Natural killer cell treated with Interleukin-12 subunit alpha and Interleukin-12 subunit beta and Interleukin-15 and Interleukin-18, amount 100 ng/mL, for 72 hours (primary cell): ENCODE measurements at regions not wholly inside any gene's neighbourhood (a gene's known extent, or its start where the extent isn't known, plus 50 kb on each side); places are given as distances from the start of the nearest gene placed in this dataset.

Experiments
- ATAC-seq, 2 donors: fragments of 150-1000 bp; cut with Tn5 transposase in 1 of 2; sonication (Bioruptor Pico), chemical (Tn5 transposase) in 1 of 2; 2 replicates each; pipeline ENCODE4 v1.10.0; 2021
- DNase-seq: peaks from one replicate; pipeline ENCODE4 v3.0.0; 2022; ENCODE audit warnings: low spot score
- H3K27ac Mint-ChIP-seq, 2 donors: 1 replicate in 1 of 2; 2 replicates in 1 of 2; pipeline ENCODE4 v1.8.0; 2022; ENCODE audit warnings: mixed read lengths in 2 of 2, mild to moderate bottlenecking in 1 of 2, moderate library complexity in 1 of 2
- H3K27me3 Mint-ChIP-seq, 2 donors: 1 replicate in 1 of 2; 2 replicates in 1 of 2; pipeline ENCODE4 v1.8.0; 2022; ENCODE audit warnings: mixed read lengths in 2 of 2
- H3K36me3 Mint-ChIP-seq: one replicate; pipeline ENCODE4 v1.8.0; 2022; ENCODE audit warnings: mixed read lengths
- H3K4me1 Mint-ChIP-seq, 2 donors: 1 replicate in 1 of 2; 2 replicates in 1 of 2; pipeline ENCODE4 v1.8.0; 2022; ENCODE audit warnings: low read depth in 2 of 2, mixed read lengths in 2 of 2, mild to moderate bottlenecking in 1 of 2
- H3K4me3 Mint-ChIP-seq: one replicate; pipeline ENCODE4 v1.8.0; 2022; ENCODE audit warnings: mixed read lengths
- H3K9me3 Mint-ChIP-seq: 2 replicates; pipeline ENCODE4 v1.8.0; 2022; ENCODE audit warnings: mixed read lengths

- Mint-ChIP-seq H3K9me3 (no peaks in the 10 kb centered on the region), H3K27ac (no peak overlapping the region), H3K4me3 (no peak overlapping the region), H3K36me3 (no peaks in the 10 kb centered on the region), H3K4me1 (no peaks in the 10 kb centered on the region), H3K27me3 (peaks cover 0 to 3% of the 10 kb centered on the region in 2 donors)
- DNase-seq = no peak
- ATAC-seq = no peak
These were observed 224.2 kb upstream of the EMCN start for GRCh38 chr4:100742045-100742444.

DNA sequence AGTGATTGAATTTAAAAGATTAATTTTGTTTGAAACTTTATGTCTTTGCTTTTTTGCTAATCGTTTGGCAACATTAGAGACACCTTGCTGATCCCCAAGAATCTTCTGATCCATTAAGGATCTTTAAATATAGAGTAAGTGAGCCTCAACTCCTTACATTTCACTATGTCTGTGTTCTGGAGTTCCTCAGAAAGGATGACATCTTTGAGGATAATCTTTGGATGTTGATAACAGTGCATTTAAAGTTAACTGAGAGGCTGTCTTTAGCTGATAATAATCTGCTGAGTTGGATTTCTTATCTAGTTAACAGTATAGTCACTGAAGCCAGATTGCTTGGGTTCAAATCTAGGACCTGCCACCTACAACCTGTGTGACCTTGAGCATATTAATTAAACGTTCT, 221.6 kb upstream of the EMCN start:
- peaks cover 3% of the 10 kb centered on the region for H3K9me3 Mint-ChIP-seq
- ATAC-seq = no peak
- H3K4me1 Mint-ChIP-seq = no peaks in the 10 kb centered on the region
- H3K4me3 Mint-ChIP-seq = no peak overlapping the region
- no peak overlapping the region for H3K27ac Mint-ChIP-seq
- H3K36me3 Mint-ChIP-seq = no peaks in the 10 kb centered on the region
- H3K27me3 Mint-ChIP-seq = peaks cover 0 to 3% of the 10 kb centered on the region in 2 donors
- DNase-seq = no peak

- ATAC-seq (no peak), DNase-seq (no peak)
- Mint-ChIP-seq H3K4me1 (no peaks in the 10 kb centered on the region), H3K27ac (no peak overlapping the region), H3K9me3 (peaks cover 7% of the 10 kb centered on the region), H3K27me3 (peaks cover 0 to 5% of the 10 kb centered on the region in 2 donors), H3K36me3 (peaks cover 4% of the 10 kb centered on the region), H3K4me3 (no peak overlapping the region)
These were observed 220.7 kb upstream of the EMCN start for GRCh38 chr4:100738196-100739165.

DNA sequence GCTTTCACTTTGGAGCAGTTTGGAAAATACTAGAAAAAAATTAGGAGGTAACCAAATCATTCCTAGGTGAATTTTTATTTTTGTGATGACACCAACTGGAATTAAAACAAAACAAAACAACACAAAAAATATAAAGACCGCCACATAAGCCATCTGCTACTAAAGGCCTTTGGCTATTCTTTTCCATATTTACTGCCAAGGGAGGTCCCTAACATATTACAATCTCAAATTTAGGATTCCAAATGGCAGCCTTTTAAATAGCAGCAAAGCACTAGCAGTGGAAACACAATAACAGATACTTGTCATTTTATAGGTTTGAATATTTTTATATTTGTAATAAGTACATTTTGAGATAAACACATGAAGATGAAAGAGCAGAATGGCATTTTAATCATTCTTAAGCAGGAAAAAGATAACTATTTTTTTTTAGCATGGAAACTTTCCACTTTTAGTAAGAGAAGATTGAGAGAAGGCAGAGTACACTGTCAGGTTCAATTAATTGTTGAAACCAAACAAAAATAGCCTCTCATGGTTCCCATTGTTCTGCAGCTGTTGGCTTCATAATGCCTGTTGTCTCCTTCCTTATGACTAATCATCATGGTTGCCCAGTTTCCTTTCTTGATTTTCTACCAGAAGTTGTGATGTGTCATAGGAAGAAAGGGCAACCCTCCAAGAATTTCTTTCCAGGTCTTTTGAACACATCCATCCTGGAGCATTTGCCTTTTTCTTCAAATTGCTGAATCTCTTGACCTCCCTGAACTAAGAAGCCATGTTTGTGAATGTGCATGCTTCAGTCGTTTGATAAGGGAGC, 219.0 kb upstream of the EMCN start:
- no peaks in the 10 kb centered on the region for H3K4me1 Mint-ChIP-seq
- ATAC-seq (no peak), DNase-seq (no peak)

GRCh38 chr4:100728861-100729260, 211.0 kb upstream of the EMCN start:
- Mint-ChIP-seq H3K4me3 (no peak overlapping the region), H3K27me3 (peaks cover 0 to 2% of the 10 kb centered on the region in 2 donors), H3K9me3 (peaks cover 5% of the 10 kb centered on the region), H3K36me3 (peaks cover 6% of the 10 kb centered on the region), H3K27ac (no peak overlapping the region), H3K4me1 (no peaks in the 10 kb centered on the region)
- ATAC-seq = no peak
- no peak for DNase-seq

More for the DNA sequence above, 219.0 kb upstream of the EMCN start:
- H3K36me3 Mint-ChIP-seq = peaks cover 6% of the 10 kb centered on the region
- peaks cover 0 to 5% of the 10 kb centered on the region in 2 donors for H3K27me3 Mint-ChIP-seq
- H3K27ac Mint-ChIP-seq = no peak overlapping the region
- H3K4me3 Mint-ChIP-seq = no peak overlapping the region
- peaks cover 9% of the 10 kb centered on the region for H3K9me3 Mint-ChIP-seq

DNA sequence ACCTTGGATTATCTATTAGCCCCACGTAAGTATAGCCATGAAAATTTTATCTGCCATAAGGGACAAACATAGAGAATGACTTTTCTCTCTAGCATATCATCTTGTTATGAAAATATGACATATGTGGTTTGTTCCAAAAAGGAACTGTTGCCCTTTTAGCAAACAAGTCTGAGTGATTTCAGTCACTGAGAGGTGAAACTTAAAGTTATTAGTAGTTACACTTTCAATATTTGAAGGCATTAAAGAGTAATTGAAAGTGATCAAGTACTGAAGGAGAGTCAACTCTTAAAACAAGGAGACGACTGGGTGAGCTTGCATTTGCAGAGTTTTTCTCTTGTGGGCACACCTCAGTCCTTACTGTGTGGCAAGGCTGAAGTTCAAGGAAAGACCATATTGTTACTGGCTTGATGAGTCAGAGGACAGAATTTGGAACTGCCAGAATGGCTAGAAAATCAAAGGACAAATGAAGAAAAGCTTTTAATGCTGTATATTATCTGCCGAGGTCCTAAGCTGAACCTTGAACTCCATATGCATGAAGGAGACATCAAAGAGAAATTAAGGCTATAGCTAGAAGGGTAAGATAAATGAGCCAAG, 205.1 kb upstream of the EMCN start:
- Mint-ChIP-seq H3K4me3 (no peak overlapping the region), H3K9me3 (peaks cover 4% of the 10 kb centered on the region), H3K27me3 (peaks cover 2 to 7% of the 10 kb centered on the region in 2 donors), H3K36me3 (peaks cover 4% of the 10 kb centered on the region), H3K27ac (no peak overlapping the region), H3K4me1 (no peaks in the 10 kb centered on the region)
- no peak for DNase-seq
- no peak for ATAC-seq

DNA sequence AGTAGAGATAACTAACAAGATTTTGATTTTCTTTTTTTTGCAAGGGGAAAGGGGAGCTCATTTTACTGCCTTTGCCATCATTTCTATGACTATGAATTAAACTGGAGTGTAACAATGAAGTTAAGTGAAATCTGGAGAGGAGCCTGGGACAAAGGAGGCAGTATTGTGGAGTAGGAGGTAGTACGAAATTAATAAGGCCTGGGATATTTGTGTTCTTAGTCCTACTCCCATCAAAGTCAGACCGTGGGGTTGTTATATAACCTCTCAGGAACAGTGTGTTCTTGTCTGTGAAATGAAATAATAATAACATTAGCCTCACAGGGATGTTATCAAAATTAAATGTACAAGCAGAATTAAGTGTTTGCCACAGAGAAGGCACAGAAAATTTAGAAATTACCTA, 204.3 kb upstream of the EMCN start:
- no peaks in the 10 kb centered on the region for H3K4me1 Mint-ChIP-seq
- peaks cover 4% of the 10 kb centered on the region for H3K9me3 Mint-ChIP-seq
- H3K27ac Mint-ChIP-seq = no peak overlapping the region
- H3K36me3 Mint-ChIP-seq = peaks cover 4% of the 10 kb centered on the region
- peaks cover 2 to 7% of the 10 kb centered on the region in 2 donors for H3K27me3 Mint-ChIP-seq
- ATAC-seq (no peak), DNase-seq (no peak)
- H3K4me3 Mint-ChIP-seq = no peak overlapping the region

DNA sequence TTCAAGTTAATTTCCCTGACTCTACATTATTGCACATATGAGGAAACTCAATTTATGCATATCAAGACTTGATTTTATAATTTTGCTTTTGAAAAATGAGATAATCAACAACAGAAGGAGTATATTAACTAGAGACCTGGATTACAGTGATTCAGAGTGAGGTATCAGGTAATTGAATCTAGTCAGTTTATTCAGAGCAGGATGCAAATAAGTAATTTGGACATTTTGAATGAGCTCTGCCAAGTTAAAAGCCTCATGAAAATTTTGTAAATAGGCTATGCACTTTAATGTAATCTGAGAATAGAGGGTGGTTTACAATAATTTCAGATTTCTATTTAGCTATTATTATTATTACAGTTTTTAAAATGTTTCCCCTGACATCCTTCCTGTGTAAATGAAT, 203.7 kb upstream of the EMCN start:
- peaks cover 4% of the 10 kb centered on the region for H3K36me3 Mint-ChIP-seq
- H3K27me3 Mint-ChIP-seq = peaks cover 2 to 7% of the 10 kb centered on the region in 2 donors
- ATAC-seq = no peak

GRCh38 chr4:100721077-100721476, 203.3 kb upstream of the EMCN start:
- peaks cover 4% of the 10 kb centered on the region for H3K36me3 Mint-ChIP-seq
- H3K9me3 Mint-ChIP-seq = peaks cover 4% of the 10 kb centered on the region
- no peak overlapping the region for H3K4me3 Mint-ChIP-seq
- peaks cover 2 to 7% of the 10 kb centered on the region in 2 donors for H3K27me3 Mint-ChIP-seq
- DNase-seq = no peak
- H3K27ac Mint-ChIP-seq = no peak overlapping the region
- ATAC-seq = no peak
- no peaks in the 10 kb centered on the region for H3K4me1 Mint-ChIP-seq

More for the DNA sequence above, 203.7 kb upstream of the EMCN start:
- no peak for DNase-seq
- Mint-ChIP-seq H3K9me3 (peaks cover 4% of the 10 kb centered on the region), H3K27ac (no peak overlapping the region), H3K4me1 (no peaks in the 10 kb centered on the region), H3K4me3 (no peak overlapping the region)

DNA sequence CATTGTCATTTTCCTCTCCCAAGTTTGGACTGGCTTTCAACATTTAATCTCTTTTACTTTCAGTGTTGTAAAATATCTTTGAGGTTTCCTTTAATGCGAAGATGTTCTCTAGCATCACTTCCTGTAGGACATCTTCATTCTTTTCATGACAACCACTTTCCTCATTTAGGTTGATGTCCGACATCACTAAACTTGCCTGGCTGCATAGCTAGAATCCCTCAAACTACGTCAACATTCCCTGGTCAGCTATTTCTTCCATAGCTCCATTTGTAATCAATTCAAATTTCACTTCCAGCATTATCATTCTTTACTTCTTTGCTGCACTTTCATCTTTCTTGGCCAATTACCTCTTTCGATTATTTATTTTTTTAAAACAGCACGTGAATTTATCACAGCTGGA, 198.6 kb upstream of the EMCN start:
- Mint-ChIP-seq H3K36me3 (no peaks in the 10 kb centered on the region), H3K27ac (no peak overlapping the region), H3K9me3 (no peaks in the 10 kb centered on the region), H3K4me3 (no peak overlapping the region), H3K4me1 (no peaks in the 10 kb centered on the region), H3K27me3 (no peaks in the 10 kb centered on the region)
- no peak for DNase-seq
- no peak for ATAC-seq

GRCh38 chr4:100708776-100709175, 191.0 kb upstream of the EMCN start:
- no peak for ATAC-seq
- H3K36me3 Mint-ChIP-seq = no peaks in the 10 kb centered on the region
- DNase-seq = no peak
- no peak overlapping the region for H3K4me3 Mint-ChIP-seq
- H3K4me1 Mint-ChIP-seq = no peaks in the 10 kb centered on the region
- H3K27ac Mint-ChIP-seq = no peak overlapping the region
- no peaks in the 10 kb centered on the region for H3K9me3 Mint-ChIP-seq
- H3K27me3 Mint-ChIP-seq = no peaks in the 10 kb centered on the region

DNA sequence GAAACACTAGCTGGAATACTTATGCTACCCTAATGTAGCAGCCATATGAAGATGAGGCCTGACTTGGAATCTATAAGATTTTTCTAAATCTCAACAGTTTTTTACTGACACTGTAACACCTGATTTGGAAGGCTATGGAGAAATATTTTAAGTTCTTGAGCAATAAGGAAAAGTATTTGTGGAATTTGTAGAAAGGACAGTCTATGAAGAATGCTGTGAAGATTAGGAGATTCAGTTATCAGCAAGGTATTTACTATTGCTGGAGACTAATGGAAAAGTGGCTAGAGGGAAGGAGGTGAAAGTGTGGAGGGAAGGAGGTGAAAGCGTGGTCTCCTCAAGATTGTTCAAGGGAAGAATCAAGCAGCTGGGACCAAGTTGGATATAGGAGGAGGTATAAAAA, 190.0 kb upstream of the EMCN start:
- Mint-ChIP-seq H3K27me3 (no peaks in the 10 kb centered on the region), H3K27ac (no peak overlapping the region), H3K4me1 (no peaks in the 10 kb centered on the region), H3K4me3 (no peak overlapping the region), H3K36me3 (no peaks in the 10 kb centered on the region), H3K9me3 (no peaks in the 10 kb centered on the region)
- ATAC-seq (no peak), DNase-seq (no peak)

DNA sequence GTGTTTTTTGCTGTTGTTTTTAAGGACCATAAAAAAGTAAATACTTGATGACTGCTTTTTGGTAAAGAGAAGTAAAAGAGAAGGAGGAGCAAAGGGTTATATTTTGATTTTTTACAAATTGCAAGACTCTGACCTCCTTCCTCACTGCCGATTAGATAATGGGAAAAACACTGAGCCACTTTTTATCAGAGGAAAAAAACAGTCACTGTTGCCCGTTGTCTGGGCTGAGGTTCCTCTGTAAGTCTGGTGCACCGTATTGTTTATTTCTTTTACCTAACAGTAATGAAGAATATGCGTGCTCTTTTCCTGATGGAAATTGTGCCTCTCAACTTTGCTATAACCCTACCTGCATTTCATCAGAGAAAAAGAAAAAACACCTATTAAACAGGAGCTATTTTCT, 178.7 kb upstream of the EMCN start:
- ATAC-seq (no peak), DNase-seq (no peak)
- Mint-ChIP-seq H3K4me3 (no peak overlapping the region), H3K4me1 (no peaks in the 10 kb centered on the region), H3K36me3 (no peaks in the 10 kb centered on the region), H3K27ac (no peak overlapping the region), H3K27me3 (peaks cover 5 to 7% of the 10 kb centered on the region in 2 donors), H3K9me3 (no peaks in the 10 kb centered on the region)

DNA sequence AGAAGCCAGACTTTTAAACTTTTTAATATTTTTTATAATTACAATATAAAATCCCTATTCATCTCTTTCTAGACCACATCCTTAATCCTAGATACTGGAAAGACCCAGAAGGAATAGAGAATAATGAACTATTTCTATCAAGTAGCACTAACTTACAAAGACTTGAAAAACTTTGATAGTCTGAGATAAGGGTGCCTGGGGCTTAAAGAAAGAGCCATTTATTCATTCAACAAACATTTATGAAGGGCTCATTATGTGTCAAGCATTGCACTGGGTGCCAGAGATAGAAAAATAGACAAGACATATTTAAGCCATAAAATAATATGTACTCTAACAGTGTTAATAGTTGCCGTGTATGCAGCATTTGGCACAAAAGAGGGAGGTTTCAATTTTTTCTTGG, 178.0 kb upstream of the EMCN start:
- Mint-ChIP-seq H3K36me3 (no peaks in the 10 kb centered on the region), H3K9me3 (no peaks in the 10 kb centered on the region), H3K4me3 (no peak overlapping the region), H3K27me3 (peaks cover 5 to 7% of the 10 kb centered on the region in 2 donors), H3K27ac (no peak overlapping the region), H3K4me1 (no peaks in the 10 kb centered on the region)
- DNase-seq = no peak
- no peak for ATAC-seq
